Activated naive CD8-positive, alpha-beta T cell treated with anti-CD3 and anti-CD28 coated beads, Interleukin-2, amount 50 U/mL, for 16 hours (primary cell): ENCODE measurements at regions not wholly inside any gene's neighbourhood (a gene's known extent, or its start where the extent isn't known, plus 50 kb on each side); places are given as distances from the start of the nearest gene placed in this dataset.

ENCODE experiments used
- DNase-seq: peaks from one replicate; pipeline ENCODE4 v3.0.0-alpha.2; 2020; ENCODE audit warnings: low read depth, low spot score

DNA sequence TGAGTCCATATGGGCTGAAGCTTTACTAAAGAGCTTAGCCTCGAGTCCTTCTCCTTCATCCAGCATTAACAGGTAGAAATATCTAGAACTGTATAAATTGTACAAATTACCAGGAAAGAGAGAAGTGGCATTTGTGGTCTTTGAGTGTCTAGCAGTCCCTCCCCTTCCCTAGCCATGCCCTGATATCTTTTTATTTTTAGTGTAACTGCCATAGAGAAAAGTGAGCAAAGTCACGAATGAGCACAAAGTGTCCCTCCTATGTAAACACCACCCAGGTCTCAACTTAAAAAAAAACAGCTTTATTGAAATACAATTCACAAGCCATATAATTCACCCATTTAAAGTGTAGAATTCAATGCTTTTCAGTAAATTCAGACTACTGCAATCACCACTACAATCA lies 339.0 kb upstream of the ZMIZ1 start:
- no peak for DNase-seq

DNA sequence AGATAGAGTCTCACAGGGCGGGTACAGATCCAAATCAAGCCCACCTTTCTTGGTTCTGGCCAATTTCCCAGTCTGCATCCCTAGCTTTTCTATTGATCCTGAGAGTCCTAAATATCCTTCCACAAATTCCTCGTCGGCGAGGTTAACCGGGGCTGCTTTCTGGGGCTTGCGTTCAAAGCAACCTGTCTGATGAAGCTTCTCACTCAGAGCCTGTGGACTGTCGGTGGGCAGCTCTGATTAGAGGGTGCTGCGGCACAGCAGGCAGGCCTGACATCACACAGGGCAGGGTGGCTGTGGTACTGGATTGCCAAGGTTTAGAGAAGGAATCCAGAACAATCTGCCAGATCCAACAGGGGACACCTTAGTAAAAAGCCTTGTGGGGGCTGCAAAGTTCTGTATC lies 338.0 kb upstream of the ZMIZ1 start:
- no peak for DNase-seq

DNA sequence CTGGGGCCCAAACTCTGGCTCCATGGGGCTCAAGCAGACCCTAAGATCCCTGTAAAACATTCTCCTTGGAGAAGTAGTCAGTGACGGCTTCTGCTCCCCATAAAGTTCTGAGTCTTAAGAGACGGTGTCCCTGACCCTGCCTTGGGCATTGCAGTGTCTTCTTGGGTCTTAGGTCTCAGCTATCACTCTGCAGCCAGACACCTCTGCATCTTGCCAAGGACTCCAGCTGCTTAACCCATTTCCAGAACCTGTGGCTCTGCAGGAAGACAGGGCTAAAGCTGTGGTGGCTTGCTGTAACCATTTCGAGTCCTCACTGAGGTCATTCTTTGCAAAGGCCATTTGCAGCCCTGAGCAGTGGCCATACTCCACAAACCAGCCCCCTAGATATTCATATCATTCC lies 337.1 kb upstream of the ZMIZ1 start:
- no peak for DNase-seq

DNA sequence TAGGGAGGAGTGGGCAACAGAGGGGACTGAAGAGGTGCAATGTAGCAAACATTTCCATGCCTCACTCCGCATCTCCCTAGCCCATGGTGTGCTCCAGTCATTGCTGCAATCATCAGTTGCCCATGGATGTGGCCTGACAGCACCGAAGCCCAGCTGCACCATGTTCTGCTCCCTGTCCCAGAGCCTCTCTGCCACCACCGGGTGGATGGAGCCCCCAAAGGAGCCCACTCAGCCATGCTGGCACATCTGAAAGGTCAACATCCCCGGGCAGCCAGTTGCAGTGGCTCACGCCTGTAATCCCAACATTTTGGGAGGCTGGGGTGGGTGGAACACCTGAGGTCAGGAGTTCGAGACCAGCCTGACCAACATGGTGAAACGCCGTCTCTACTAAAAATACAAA lies 336.4 kb upstream of the ZMIZ1 start:
- DNase-seq: no peak

DNA sequence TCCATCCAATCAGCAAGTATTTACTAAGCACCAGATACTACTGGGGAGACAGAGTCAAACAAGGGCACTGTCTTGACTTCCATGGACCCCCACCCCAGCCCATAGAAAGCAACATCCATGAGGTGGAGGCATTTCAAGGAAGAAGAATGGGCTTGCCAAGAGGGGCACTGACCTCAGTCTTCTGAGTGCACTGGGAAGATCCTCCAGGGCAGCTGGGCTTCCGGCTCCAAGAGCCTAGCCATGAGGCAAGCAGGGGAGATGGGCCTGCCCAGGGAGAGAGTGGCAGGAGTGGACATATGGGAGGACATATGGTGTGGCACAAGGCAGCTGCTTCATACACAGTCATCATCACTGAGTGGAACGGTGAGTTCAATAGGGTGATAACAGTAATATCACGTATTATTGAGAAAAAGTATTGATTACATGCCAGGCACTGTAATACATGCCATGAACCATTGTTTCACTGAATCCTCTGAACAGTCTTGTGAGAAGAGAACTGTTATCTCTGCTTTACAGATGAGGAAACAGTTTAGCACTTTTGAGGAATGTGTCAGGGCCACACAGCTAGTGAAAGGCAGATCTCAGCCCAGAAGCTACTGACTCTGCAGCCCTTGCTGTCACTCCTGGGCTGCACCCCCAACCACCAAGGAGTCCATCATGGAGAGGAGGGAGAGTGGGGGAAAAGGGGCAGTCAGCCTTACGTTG lies 331.7 kb upstream of the ZMIZ1 start:
- no peak for DNase-seq

DNA sequence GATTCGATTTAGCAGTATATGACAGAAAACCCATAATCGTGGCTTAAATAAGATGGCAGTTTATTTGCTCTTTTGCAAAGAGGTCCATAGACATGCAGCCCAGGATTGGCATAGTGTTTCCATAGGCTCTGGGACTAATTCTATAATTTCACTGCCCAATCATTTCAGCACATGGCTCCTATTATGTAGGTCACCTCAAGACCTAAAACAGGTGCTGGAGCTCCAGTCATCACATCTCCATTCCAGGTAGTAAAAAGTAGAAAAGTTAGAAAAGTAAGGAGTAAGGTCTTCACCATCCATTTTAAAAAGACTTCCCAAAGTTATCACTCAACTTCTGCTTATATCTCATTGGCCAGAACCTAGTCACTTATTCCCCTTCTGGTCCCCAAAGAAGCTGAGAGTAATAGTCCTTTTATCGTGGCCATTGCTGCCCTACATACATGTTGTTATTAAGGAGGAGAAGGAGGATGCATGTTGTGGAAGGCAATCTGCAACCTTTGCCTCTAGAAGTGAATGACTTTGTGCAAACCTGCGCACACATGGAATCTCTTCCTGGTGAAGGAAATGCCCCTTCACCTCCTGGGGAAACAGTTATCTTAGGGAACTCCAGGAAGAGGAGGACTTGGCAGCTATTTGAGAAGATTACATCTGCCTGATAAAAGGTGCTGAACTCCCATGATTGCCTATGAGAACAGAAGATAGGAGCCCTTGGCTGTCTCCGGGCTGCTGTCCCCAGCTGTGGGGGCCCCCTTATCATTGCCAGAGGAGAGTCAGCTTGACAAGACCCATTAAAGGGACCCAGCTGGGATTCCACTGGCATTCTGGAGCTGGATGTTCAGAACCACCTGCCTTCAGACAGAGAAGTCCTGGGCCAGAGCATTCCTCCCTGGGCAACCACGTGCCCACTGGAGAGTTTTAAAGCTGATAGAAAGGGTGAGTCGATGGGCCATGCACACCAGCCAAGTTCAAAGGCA lies 330.6 kb upstream of the ZMIZ1 start:
- no peak for DNase-seq

DNA sequence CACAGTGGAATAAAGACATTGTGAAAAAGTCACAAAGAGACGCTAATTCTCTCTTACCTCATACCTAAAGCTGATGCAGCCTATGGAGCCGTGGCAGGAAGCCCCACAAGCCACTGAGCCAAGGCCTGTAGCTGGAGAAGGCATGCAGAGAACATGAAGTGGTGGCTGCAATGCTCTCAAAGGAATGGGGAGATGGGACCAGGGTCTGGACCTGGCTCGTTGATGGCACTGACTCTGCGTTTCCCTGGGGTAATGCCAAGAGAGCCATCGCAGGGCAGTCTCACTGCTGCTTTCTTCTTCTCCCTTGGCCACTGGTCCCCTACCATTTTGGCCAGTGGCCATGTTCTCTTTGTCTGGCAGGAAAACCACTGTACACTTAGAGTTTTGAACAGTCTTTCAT lies 329.9 kb upstream of the ZMIZ1 start:
- no peak for DNase-seq

DNA sequence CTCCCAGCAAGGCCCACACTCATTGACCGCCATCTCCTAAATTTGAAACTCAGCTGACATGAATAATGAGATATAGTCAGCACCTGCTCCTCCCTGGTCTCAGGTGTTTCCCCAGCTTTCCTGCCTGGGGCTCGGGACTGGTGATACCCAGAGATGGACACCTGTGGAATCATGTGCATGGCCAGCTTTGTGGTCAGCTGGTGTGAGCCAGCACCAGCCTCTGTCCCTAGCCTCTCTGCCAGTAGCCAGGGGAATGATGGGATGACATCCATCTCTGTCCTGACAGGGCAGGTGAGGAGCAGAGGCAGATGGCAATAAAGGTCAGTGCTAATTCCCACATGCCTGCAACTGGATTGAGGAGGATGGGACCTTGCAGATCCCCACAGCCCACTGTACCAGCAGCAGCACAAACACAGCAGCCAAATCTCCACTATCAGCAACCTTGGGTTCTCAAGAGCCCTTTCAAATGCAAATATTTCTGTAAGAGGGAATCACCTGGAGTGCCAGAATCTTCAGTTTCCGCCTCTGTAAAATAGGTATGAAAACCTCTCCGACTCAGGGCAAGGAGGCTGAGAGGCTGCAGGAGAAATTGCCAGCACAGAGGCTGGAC lies 329.2 kb upstream of the ZMIZ1 start:
- DNase-seq: no peak

DNA sequence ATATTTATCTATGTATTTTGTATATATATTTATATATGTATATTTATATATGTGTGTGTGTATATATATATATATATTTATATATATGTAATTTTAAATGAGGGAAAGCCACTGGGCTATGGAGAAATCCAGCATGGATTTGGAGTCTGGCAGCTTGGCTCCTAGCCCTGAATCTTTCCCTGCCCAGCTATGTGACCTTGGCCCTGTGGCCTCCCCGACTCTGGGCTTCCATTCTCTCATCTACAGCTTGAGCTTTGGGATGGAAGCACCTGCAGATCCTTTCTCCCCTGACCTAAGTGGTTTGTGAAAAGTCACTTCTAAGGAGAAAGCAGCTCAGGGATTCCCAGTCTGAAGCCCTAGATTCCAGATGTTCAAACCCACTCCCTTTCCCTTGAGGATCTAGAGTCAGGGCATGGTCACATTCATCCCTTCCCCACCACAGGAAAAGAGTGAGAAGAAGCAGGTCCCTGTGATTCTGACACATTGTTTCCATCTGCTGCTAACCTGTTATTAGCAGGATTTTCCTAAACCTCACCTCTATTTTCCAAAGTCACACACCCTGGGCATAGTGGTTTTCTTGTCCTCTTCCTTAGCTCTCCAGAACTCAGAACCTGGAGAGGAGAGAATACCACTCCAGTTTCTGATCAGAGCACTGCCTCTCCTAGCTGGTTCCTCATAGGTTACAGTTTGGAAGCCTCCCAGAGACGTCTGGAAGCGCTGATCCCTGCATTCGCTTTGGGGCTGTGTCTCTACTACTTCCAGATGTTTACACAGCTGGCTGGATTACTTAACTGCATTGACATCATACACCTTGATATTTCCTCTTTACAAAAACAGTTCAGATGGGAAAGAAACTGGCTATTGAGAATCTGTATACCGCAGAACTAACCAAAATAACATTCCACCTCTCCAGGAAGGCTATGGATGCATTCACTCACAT lies 327.5 kb upstream of the ZMIZ1 start:
- DNase-seq: no peak

DNA sequence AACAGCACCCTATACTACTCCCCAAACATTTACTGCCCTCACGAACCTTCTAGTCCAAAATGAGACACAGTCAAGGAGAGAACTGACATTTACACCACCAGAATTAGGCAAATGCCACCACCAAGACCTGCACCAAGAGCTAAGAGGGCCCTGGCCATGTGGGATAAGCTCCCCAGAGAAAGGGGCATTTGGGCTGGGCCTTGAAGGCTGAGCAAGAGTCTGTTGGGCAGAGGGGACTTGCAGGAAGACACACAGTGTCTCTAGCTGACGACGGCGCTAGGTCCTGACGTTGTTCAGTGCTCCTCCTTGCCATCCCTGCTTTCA lies 326.4 kb upstream of the ZMIZ1 start:
- no peak for DNase-seq

DNA sequence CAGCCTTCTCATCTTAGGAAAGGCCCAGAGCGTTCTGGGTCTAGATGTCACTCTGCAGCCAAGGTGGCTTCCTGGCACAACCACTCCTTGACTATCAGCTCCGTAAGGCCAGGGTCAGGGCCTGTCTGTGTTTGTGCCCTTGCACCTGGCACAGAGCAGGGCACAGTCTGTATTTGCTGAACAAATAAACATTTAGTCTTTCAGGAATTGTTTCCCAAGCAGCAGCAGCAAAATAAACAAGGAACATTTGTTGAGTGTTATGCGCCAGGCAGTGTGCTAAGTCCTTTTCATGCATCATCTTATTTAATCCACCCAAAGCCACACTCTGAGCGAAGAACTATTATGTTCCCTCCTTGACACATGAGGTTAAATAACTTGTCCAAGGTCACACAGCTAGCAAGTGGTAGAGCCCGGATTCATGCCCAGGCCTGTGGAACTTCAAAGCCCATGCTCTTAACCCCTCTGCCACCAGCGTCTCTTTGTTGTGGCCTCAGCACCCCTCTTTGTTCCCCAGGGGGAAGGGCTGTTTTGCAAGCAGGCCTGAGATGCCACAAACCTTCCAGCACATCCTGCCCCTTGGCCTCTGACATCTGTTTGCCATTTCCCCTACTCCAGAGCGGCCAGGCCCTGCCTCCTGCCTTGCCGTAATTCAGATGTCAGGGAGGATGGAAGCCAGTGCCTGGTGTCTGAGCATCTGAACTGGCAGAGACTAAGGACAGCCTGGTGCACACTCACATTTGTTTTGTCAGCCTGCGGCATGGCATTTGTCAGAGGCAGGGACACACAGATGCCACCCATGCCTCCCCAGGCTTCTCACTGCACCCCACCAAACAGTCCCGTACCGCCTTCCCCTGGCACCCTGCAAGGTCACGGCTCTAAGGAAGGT lies 325.8 kb upstream of the ZMIZ1 start:
- DNase-seq: no peak

DNA sequence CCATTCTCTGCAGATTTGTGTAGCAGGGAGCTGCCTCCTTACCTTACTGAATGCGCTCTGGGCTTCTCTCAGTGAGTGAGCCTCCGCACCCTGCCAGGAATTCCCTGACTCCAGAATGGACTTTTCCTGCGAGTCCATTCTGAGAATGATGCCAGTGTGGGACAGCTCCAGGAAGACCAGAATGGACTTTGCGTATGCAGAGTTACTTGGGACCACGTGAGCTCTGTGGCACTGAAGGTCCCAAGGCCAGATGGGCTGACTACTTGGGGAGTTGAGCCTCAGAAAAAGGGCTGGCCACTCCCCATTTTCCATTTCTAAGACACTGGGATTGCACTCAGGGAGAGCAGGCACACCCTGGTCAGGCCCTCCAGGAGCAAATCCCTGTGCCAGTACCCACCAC lies 324.7 kb upstream of the ZMIZ1 start:
- no peak for DNase-seq

DNA sequence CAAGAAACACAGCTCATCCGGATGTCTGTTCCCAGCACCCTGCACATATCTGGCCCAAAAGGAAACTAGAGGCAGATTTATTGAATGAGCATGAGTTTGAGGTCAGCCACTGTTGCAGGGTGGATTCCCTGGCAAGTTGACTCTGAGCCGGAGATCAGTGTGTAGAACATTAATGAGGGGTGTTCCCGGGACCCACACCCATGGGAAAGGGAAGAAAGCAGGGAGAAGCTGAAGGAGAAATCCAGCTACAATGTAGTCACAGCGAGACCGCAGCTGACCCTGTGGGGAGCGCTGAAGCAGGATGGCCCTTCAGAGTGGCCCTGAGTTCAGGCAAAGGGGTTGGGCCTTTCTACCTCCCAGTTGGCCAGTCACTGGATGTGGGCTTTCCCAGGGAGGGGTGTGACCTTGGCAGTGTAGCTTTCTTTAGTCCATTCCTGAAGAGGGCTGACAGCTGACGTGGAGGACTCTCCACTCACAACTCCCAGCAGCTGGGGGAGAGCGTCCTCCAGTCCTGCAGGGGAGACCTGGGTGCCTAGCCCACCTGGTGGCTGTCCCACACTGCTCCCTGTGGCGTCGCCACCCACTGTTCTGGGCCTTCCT lies 324.2 kb upstream of the ZMIZ1 start:
- DNase-seq: no peak

DNA sequence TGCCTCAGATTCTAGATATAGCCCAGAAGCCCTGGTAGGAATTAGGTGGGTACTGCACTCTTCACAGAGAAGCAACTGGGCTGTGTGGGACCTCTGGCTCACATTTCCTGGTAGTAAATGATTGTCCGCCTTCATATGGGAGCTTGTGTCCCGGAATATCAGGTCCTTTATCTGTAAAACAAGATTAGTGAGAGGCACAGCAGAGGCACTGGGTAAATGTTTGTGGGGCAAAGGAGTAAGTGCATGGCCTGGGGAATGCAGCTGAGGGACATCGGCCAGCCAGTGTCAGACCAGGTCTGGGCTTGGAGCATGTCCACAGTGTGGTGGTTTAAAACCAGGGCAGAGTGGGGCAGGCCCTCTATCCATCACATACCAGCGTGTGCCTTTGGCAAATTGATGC lies 323.3 kb upstream of the ZMIZ1 start:
- DNase-seq: no peak

DNA sequence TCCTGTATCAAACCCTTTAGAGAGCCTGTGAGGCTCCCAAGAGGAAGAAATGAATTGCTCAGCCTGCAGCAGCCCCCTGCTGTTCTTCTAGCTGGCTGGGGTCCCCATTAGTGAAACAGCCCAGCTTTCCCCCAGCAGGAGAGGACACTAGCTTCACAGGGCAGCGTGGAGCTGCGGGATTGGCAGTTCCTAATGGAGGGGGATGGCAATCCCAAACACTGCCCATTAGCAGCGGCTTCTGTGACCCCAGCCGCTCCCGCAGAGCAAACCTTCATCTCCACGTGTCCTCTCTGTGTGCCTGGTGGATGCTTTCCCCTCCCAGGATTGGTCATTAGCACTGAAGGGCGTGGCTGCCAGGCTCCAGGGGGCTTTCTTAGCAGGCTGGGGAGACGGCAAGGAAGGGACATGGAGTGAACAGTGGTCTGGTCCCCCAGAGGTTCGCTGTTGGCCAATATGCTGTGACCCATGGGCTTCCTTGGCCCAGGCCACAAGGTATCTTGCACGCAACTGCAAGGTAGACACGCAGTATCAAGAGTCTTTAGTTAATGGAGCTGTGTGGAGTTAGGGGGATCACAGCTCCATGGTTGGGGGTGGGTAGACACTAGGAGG lies 322.5 kb upstream of the ZMIZ1 start:
- DNase-seq: no peak

DNA sequence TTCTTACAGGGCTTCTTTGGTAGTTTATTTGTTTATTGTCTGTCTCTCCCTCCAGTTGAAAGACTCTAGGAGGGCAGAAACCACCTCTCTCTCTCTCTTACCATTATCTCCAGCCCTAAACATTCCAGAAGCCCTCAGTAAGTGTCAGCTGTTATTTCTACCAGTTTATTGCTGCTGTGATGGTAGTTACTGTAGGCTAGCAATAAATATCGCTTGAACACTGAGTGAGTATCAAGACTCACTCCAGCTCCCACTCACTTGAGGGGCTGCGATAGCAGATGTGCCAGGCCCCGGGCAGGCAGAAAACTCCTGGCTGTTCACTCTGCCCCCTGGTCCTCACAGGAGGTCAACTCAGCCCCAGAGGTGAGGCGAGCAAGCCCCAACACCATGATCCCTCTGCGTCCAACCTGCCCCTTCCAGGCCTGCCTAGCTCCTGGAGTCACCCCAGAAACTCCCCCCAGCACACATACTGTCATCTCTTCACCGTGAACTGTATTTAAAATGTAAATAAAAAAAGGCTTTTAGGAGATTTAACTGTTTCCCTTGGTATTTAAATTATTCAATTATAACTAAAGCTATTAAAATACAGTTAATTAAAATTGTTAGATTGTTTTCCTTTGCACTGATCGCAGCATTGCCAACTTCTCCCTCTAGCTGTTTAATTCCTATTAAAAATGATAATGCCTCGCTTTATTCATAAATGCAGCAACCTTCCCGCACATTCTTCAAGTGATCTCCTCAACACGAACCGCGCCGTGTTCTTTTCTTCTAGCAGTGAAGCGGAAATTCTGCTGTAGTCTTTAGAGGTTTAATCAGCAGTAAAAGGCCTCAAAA lies 321.1 kb upstream of the ZMIZ1 start:
- DNase-seq: no peak

DNA sequence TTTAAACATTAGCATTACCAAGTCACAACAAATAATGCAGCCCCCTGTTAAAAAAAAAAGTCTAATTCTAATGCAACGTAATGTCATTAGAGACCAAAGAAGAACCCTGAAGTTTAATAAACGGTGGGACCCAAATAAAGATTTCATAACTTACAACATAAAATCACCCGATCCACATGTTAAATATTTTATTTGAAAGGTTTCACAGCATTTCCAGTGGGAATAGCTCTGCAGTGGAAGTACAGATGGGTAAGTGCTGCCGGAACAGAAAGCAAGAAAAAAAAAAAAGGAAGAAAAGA lies 320.6 kb upstream of the ZMIZ1 start:
- no peak for DNase-seq

DNA sequence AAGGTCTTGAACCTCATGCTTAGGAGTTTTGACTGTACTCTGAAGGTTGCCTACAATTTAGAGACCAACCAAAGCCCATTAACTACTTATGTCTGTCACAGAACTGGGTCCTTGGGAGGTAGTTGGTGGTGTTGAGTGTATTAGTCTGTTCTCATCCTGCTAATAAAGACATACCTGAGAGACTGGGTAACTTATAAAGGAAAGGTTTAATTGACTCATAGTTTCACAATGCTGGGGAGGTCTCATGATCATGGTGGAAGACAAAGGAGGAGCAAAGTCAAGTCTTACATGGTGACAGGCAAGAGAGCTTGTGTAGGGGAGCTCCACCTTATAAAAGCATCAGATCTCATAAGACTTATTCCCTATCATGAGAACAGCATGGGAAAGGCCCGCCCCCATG lies 319.6 kb upstream of the ZMIZ1 start:
- no peak for DNase-seq

DNA sequence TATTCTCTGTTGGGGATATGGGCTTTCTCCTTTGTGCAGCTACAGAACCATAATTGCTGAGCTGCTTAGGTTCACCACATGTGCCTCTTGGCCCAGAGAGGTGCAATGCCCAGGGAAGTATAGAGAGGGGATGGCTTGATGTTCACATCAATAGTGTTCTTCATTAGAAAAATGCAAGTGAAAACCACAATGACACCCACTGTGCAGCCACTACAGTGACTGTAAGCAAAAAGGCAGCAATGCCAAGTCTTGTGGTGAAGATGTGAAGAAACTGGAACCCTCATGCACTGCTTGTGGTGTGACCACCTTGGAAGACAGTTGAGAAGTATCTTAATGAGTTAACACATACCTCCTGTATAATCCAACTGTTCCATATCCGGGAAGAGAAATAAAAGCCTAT lies 318.9 kb upstream of the ZMIZ1 start:
- no peak for DNase-seq
